ENCODE measurements at regions not wholly inside any gene's neighbourhood (a gene's known extent, or its start where the extent isn't known, plus 50 kb on each side); places are given as distances from the start of the nearest gene placed in this dataset.

GRCh38 chr13:34085204-34085603 is 267.3 kb downstream of the RFC3 start:
- no peak for TF ChIP-seq CTCF (conservative IDR thresholded peaks at IDR 0.05; ENCODE audit: low read length)
- H3K4me3 ChIP-seq (ENCODE audit: low read length) = no peak overlapping the region
- peak; percentile 58 for DNase-seq (ENCODE audit: low read depth)

DNA sequence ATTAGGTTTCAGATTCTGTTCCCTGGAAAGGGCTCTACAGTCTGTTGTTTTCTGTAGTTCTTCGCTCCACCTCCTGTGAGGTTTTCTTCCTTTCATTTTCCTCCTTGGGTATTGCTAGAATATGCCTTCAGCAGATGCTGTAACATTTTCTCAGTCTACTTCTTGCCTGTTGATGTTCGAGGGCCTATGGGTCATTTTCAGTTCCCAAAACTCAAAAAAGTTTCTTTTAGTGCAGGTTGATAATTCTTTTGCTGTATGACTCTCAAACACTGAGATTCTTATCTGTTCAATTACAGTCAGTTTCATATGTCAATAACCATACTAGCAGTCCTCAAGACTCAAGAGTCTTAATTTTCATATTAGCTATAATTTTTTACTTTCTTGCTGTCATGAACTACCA is 268.3 kb downstream of the RFC3 start:
- TF ChIP-seq CTCF (conservative IDR thresholded peaks at IDR 0.05; ENCODE audit: low read length) = no peak
- DNase-seq (ENCODE audit: low read depth) = no peak
- no peak overlapping the region for H3K4me3 ChIP-seq (ENCODE audit: low read length)

DNA sequence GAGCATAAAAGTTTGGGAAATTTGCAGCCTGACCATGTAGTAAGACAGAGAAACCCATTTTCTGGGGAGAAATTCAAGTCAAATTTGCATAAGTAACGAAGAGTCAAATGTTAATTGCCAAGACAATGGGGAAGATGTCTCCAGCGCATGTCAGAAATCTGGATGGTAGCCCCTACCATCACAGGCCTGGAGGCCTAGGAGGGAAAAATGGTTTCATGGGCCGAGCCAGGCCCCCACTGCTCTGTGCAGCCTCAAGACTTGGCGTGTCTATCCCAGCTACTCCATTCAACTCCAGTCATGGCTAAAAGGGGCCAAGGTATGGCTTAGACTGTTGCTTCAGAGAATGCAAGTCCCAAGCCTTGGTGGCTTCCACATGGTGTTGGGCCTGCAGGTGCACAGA is 269.8 kb downstream of the RFC3 start:
- no peak for TF ChIP-seq CTCF (conservative IDR thresholded peaks at IDR 0.05; ENCODE audit: low read length)
- no peak overlapping the region for H3K4me3 ChIP-seq (ENCODE audit: low read length)
- no peak for DNase-seq (ENCODE audit: low read depth)

DNA sequence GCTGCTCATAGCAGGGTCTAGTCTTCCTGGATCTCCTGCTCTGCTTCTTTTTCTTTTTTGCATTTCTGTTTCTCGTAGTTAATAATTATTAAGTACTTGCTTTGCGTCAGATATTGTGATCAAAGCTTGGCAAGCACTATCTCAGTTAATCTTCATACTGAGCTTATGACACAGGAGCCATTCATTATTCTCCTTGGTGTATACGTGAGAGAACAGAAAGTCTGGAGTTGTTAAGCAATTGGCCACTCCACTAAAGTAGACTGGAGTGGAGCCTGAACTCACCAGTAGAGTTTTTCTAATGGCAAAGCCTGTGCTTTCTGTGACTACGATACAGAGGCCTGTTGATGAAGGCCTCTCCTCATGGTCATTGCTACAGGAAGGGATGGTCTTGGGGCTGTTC is 285.9 kb downstream of the RFC3 start:
- DNase-seq (ENCODE audit: low read depth) = no peak
- H3K4me3 ChIP-seq (ENCODE audit: low read length) = no peak overlapping the region
- no peak for TF ChIP-seq CTCF (conservative IDR thresholded peaks at IDR 0.05; ENCODE audit: low read length)

- TF ChIP-seq CTCF (conservative IDR thresholded peaks at IDR 0.05; ENCODE audit: low read length) = no peak
- DNase-seq (ENCODE audit: low read depth) = no peak
- no peak overlapping the region for H3K4me3 ChIP-seq (ENCODE audit: low read length)
Measured at GRCh38 chr13:34104853-34105252, 286.9 kb downstream of the RFC3 start.

GRCh38 chr13:34107806-34108205 is 289.9 kb downstream of the RFC3 start:
- no peak overlapping the region for H3K4me3 ChIP-seq (ENCODE audit: low read length)
- DNase-seq (ENCODE audit: low read depth) = peak; percentile 21
- no peak for TF ChIP-seq CTCF (conservative IDR thresholded peaks at IDR 0.05; ENCODE audit: low read length)

- no peak overlapping the region for H3K4me3 ChIP-seq (ENCODE audit: low read length)
- DNase-seq (ENCODE audit: low read depth) = no peak
- no peak for TF ChIP-seq CTCF (conservative IDR thresholded peaks at IDR 0.05; ENCODE audit: low read length)
Measured at GRCh38 chr13:34108410-34108809, 290.5 kb downstream of the RFC3 start.

Measured in AG10803 (cell line).